ENCODE measurements at regions not wholly inside any gene's neighbourhood (a gene's known extent, or its start where the extent isn't known, plus 50 kb on each side); places are given as distances from the start of the nearest gene placed in this dataset.

DNA sequence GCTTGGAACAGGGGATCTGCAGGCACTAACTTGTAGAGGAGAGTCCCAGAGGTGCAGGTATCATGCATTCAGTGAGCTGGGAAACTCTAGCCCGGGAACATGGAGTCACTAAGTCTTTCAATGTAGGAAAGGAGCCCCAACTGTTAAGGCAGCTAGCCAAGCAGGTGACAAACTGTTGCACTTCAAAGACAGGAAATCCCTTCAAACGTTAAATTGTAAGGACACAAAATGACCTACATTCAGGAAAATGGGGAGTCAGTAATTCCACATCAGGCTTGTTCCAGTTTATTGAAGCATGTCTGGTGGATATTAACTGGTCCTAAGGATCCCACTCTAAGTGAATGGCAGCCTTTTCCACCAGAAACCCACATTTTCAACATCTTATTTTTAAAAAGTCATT is 364.5 kb downstream of the MTX2 start:
- TF ChIP-seq POLR2A (IDR thresholded peaks at IDR 0.05; ENCODE audit: insufficient read depth in 1 of 2, low read depth in 2 of 2, low read length in 2 of 2) (no peak), SNAPC2 (CRISPR knock-in tag; IDR thresholded peaks at IDR 0.05) (no peak), KAT2B (IDR thresholded peaks at IDR 0.05; ENCODE audit: borderline replicate concordance, low read depth, low read length) (no peak), FOXP1 (IDR thresholded peaks at IDR 0.05) (no peak), FOXP1 (CRISPR knock-in tag; IDR thresholded peaks at IDR 0.05) (no peak), BRD4 (CRISPR knock-in tag; IDR thresholded peaks at IDR 0.05) (no peak), ZNF274 (CRISPR knock-in tag; IDR thresholded peaks at IDR 0.05) (no peak), RCOR2 (CRISPR knock-in tag; IDR thresholded peaks at IDR 0.05) (no peak), CREB1 (IDR thresholded peaks at IDR 0.05) (no peak), CREB1 (CRISPR knock-in tag; IDR thresholded peaks at IDR 0.05) (no peak), GABPA (IDR thresholded peaks at IDR 0.05; ENCODE audit: low read depth, low read length) (no peak), GABPA (CRISPR knock-in tag; IDR thresholded peaks at IDR 0.05; ENCODE audit: low read depth) (no peak), ZNF775 (CRISPR knock-in tag; IDR thresholded peaks at IDR 0.05; ENCODE audit: borderline replicate concordance) (no peak), ZNF552 (CRISPR knock-in tag; IDR thresholded peaks at IDR 0.05; ENCODE audit: borderline replicate concordance) (no peak)
- TF ChIP-seq, protein P1, sequence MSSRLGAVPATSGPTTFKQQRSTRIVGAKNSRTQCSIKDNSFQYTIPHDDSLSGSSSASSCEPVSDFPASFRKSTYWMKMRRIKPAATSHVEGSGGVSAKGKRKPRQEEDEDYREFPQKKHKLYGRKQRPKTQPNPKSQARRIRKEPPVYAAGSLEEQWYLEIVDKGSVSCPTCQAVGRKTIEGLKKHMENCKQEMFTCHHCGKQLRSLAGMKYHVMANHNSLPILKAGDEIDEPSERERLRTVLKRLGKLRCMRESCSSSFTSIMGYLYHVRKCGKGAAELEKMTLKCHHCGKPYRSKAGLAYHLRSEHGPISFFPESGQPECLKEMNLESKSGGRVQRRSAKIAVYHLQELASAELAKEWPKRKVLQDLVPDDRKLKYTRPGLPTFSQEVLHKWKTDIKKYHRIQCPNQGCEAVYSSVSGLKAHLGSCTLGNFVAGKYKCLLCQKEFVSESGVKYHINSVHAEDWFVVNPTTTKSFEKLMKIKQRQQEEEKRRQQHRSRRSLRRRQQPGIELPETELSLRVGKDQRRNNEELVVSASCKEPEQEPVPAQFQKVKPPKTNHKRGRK (CRISPR knock-in tag; IDR thresholded peaks at IDR 0.05) = no peak
- TF ChIP-seq, protein P2, sequence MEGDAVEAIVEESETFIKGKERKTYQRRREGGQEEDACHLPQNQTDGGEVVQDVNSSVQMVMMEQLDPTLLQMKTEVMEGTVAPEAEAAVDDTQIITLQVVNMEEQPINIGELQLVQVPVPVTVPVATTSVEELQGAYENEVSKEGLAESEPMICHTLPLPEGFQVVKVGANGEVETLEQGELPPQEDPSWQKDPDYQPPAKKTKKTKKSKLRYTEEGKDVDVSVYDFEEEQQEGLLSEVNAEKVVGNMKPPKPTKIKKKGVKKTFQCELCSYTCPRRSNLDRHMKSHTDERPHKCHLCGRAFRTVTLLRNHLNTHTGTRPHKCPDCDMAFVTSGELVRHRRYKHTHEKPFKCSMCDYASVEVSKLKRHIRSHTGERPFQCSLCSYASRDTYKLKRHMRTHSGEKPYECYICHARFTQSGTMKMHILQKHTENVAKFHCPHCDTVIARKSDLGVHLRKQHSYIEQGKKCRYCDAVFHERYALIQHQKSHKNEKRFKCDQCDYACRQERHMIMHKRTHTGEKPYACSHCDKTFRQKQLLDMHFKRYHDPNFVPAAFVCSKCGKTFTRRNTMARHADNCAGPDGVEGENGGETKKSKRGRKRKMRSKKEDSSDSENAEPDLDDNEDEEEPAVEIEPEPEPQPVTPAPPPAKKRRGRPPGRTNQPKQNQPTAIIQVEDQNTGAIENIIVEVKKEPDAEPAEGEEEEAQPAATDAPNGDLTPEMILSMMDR (CRISPR knock-in tag; IDR thresholded peaks at IDR 0.05) = no peak
- TF ChIP-seq, protein P3, sequence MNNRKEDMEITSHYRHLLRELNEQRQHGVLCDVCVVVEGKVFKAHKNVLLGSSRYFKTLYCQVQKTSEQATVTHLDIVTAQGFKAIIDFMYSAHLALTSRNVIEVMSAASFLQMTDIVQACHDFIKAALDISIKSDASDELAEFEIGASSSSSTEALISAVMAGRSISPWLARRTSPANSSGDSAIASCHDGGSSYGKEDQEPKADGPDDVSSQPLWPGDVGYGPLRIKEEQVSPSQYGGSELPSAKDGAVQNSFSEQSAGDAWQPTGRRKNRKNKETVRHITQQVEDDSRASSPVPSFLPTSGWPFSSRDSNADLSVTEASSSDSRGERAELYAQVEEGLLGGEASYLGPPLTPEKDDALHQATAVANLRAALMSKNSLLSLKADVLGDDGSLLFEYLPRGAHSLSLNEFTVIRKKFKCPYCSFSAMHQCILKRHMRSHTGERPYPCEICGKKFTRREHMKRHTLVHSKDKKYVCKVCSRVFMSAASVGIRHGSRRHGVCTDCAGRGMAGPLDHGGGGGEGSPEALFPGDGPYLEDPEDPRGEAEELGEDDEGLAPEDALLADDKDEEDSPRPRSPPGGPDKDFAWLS (CRISPR knock-in tag; IDR thresholded peaks at IDR 0.05; ENCODE audit: borderline replicate concordance) = no peak

Data from HepG2 (cell line).